T-helper 2 cell treated with Interferon-gamma antibody and Interleukin-4, amounts not matched to agents 100 ng/mL and 5 ng/mL, for 36 hours (primary cell): ENCODE measurements at regions not wholly inside any gene's neighbourhood (a gene's known extent, or its start where the extent isn't known, plus 50 kb on each side); places are given as distances from the start of the nearest gene placed in this dataset.

Experiments used
- intact Hi-C: fragments of 100-400 bp; cut with micrococcal nuclease; formaldehyde crosslinking; loops from one replicate; pipeline ENCODE4 v1.15.1; 2023

GRCh38 chr17:77685881-77686486 is 272.5 kb upstream of the TNRC6C start:
- intact Hi-C loops: no loop called here

DNA sequence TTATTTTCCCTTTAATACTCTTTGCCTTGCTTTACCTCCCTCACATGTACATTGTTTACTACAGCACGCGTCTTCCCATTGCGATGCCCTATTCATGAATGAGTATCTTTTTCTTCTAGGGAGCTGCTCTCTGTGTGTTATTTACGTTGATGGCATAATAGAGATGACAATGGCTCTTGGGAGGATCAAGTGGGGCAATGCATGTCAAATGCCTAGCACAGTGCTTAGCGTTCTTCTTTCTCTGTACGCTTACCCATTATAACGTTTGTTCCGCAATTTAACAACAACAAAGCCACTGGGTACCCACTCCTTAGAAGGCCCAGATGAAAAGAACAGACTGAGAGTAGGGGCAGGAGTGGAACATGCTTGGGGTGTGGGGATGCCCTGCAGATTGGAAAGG is 271.6 kb upstream of the TNRC6C start:
- intact Hi-C loops: no loop called here

DNA sequence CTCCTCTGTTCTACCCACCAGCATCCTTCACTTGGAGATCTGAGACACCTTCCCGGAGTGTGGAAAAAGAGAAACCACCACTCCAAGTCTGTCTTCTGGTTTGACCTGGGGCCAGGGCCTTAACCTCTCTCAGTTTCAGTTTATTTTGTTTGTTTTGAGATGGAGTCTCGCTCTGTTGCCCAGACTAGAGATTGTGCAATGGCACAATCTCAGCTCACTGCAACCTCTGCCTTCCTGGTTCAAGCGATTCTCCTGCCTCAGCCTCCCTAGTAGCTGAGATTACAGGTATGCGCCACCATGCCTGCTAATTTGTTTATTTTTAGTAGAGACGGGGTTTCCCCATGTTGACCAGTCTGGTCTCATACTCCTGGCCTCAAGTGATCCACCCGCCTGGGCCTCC is 271.1 kb upstream of the TNRC6C start:
- intact Hi-C loops: no loop called here

GRCh38 chr17:77687921-77688320 is 270.6 kb upstream of the TNRC6C start:
- intact Hi-C loops: no loop called here

- intact Hi-C loops: no loop called here
These were observed 270.1 kb upstream of the TNRC6C start for GRCh38 chr17:77688369-77688768.

- intact Hi-C loops: no loop called here
These were observed 268.0 kb upstream of the TNRC6C start for GRCh38 chr17:77690271-77691161.

DNA sequence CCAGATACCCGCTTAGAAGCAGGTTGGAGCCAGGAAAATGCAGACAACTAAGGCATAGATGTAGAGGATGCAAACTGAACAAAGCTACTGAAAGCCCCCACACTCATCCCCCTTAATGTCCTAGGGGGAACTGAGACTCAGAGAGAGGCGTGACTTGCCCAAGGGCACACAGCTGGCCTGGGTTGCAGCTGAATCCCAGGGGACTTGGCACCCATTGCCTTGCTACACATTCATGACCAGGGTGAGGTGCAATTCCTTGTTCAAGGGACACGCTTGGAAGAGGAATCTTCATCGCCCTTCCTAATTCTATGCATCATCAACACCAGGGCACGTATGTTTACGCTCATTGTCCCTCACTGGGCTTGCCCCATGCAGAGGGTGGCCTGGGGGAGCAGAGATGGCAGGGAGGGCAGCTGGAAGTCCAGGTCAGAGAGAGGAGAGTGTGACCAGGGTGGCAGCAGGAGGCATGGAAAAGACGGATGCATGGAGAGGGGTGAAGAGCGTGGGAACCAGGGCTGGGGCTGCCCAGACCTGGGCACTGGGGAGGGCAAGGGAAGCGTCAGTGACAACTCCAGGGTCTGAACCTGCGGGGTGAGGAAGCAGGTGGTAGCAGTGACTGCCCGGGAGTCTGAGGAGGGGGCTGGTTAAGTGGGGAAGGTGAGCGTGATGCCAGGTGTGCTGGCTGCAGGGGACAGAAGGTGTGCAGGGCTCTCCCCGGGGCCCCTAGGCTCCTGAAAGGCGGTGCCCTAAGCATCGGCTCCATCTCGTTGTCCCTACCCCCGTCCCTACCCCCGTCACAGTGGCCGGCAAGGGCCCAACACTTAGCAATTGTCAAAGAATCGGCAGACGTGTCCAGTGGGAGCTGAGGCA is 267.1 kb upstream of the TNRC6C start:
- intact Hi-C loops: no loop called here

DNA sequence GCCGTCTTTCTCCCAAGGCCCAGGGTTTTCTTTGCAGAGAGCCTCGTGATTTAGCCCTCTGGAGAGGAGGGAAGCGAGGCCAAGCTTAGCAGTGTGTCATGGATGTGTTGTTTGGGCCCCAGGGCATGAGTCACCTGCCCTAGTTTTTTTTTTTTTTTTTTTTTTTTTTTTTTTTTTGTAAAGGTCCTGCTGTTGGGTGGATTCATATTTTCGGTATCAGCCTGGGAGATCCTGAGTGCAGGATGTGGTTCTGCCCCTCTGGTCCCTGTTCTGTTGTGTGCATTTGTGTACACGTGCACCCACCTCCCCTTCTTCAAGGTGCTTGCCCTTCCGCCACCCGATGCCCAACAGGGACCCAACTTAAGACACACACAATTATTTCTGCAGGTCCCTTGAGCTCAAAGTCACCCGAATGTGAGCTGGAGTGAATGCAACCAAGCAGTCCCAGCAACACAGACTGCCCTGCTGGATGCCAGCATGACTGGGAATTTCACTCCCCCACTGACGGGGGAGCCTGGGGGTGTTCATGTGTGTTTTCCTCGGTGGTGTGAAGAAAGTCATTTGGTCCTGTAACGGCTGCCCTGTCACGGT is 265.8 kb upstream of the TNRC6C start:
- intact Hi-C loops: no loop called here

DNA sequence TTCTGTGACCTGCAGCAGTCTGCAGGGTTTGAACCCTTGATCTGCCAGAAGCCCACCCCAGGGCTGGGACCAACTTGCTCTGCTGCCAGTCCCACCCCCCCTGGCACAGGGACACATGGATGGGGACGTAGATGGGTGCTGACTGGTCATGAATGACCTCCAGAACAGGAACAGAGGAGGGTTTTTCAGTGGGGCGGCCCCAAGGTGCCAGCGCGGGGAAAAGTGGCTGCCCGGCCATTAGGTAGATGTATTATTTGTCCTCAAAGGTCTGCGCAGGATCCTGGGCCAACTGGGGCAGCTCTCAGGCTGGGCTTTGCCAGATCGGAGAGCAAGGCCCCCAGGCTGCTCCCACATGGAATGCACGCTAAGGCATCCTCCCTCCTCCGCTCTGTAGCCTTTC is 265.2 kb upstream of the TNRC6C start:
- intact Hi-C loops: no loop called here

DNA sequence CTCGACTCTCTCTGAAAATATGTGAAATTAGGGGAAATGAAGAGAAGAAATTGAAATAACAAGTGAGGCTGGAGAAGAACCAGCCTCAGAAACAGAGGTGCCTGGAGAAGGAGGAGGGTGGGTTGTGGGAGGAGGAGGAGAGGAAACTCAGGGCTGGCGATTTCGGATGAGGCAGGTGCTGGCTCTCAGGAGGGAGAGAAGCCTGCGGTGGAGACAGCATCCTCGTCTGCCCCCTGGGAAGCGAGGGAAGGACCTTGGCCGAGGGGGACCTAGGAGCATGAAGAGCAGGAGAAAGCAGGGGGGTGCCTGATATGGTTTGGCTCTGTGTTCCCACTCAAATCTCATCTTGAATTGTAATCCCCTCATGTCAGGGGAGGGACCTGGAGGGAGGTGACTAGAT is 264.7 kb upstream of the TNRC6C start:
- intact Hi-C loops: no loop called here

GRCh38 chr17:77694391-77695363 is 263.8 kb upstream of the TNRC6C start:
- intact Hi-C loops: no loop called here

- intact Hi-C loops: no loop called here
These were observed 263.1 kb upstream of the TNRC6C start for GRCh38 chr17:77695386-77695785.

- intact Hi-C loops: no loop called here
These were observed 262.3 kb upstream of the TNRC6C start for GRCh38 chr17:77696151-77696720.

- intact Hi-C loops: no loop called here
These were observed 261.6 kb upstream of the TNRC6C start for GRCh38 chr17:77696721-77697460.

DNA sequence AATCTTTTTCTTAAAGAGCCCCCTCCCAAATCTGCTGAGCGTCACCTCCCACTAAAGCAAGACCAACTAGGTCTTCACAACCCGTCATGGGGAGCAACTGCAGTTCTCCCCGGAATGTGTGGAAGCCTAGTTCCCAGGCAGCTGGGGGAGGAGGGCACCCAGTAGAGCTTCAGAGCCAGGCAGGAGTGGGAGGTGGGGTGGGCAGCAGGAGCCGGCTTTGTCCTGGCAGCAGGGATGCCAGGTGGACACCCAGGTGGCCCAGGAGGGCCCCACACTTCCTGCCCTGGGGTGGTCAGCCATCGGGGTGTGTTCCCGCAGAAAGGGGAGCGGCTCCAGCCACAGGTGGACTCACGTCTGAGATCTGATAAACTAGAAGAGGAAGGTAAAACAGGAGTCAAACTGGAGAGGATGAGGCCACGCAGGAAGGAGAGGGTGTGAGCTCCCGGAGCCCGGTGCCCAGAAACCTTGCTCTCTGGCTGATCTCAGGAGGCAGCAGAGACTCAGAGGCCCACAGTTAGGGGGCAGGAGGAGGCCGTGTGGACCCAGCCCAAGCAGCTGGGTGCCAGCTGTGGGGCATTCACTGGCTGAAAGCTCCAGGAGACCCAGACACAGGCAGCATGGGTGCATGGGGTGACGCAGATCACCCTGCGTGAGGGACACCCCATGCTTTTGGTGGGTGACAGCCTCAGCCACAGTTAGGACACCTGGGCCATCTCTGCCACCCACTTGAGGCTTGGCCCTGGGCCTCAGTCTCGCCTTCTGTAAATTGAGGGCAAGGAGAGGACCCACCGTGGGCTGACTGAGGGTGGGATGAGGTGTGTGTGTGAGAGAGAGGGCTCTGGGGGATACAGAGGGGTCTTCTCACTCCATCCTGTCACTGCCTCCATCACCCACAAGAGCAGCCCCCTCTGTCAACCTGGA is 260.8 kb upstream of the TNRC6C start:
- intact Hi-C loops: no loop called here

DNA sequence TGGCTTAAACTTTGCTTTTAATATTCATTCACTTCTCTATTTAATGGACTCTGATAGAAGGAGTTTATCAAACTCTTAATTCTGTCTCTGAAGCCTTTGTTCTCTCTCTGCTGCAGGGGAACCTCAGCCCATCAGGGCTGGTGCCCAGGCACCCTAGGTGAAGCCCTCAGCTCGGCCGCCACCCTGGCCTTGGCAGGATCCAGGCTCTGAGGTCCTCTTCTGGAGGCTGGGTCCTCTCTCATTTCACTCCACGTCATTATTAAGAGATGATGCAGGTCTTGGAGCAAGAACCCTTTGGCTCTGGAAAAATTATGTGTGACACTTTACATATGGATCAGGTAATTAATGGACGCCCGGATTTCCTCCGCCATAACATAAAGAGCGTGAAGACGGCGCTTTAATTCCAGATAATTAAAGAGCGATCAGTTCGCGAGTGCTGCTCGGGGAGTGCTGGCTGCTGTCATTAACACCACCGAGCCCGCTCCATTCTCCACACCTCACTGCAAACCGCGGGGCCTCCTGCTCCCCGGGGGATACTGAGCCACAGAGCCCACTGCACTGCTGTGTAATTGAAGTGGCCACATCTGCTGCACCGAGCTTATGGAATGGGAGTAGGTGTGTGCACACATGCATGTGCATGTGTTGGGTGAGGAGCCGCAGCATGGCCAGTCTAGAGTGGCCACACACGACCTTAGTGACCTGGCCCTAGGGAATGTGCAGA is 259.4 kb upstream of the TNRC6C start:
- intact Hi-C loops: no loop called here

GRCh38 chr17:77700165-77700881 is 258.2 kb upstream of the TNRC6C start:
- intact Hi-C loops: no loop called here
